GM12892 (cell line): ENCODE measurements at regions not wholly inside any gene's neighbourhood (a gene's known extent, or its start where the extent isn't known, plus 50 kb on each side); places are given as distances from the start of the nearest gene placed in this dataset.

ENCODE experiments used
- POLR2A ChIP-seq: IDR thresholded peaks from 2 replicates; pipeline ENCODE4 v1.6.1; 2011; ENCODE audit warnings: low read depth, low read length, control low read depth
- POLR2AphosphoS5 ChIP-seq: IDR thresholded peaks from 2 replicates; pipeline ENCODE4 v1.6.1; 2011; ENCODE audit warnings: low read depth, low read length, control low read depth
- TAF1 ChIP-seq: IDR thresholded peaks from 2 replicates; pipeline ENCODE4 v1.6.1; 2011; ENCODE audit warnings: low read depth, mild to moderate bottlenecking, control low read depth, low read length, borderline replicate concordance

DNA sequence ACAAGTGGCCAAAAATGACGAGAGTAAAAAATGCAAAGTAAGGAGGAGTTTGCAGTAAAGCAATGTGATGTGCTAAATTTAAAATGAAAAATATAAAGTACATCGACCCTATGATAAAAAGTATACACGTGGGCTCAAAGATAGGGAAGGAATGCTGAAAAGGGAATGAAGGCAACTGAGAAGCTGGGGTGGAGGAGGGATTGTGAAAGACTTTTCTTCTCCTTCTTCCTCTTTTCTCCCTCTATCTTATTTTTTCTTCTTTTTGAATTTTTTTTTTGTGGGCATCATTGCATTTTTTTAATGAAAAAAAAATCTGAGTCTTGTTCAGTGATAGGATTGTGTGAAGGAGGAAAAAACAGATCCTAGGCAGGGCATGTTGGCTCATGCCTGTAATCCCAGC lies 57.6 kb upstream of the STK17B start:
- TF ChIP-seq POLR2A: no peak
- no peak for TF ChIP-seq POLR2AphosphoS5
- no peak for TF ChIP-seq TAF1
